CD4-positive, alpha-beta T cell treated with Interleukin-4 for 1 hour (primary cell): ENCODE measurements at regions not wholly inside any gene's neighbourhood (a gene's known extent, or its start where the extent isn't known, plus 50 kb on each side); places are given as distances from the start of the nearest gene placed in this dataset.
A peak's percentile ranks its signal among the peaks of the same experiment; 100 is the strongest.

Experiments used
- DNase-seq, 2 donors: peaks; one replicate each; pipeline ENCODE4 v3.0.0-alpha.2; 2020 to 2022

- DNase-seq = no peak
Observed at GRCh38 chr4:152089584-152089983, 328.8 kb upstream of the GATB start.

GRCh38 chr4:152087335-152087734 lies 326.5 kb upstream of the GATB start:
- no peak for DNase-seq

GRCh38 chr4:152085657-152086056 lies 324.9 kb upstream of the GATB start:
- DNase-seq = no peak

GRCh38 chr4:152083338-152083737 lies 322.5 kb upstream of the GATB start:
- no peak for DNase-seq

GRCh38 chr4:152081024-152081423 lies 320.2 kb upstream of the GATB start:
- no peak for DNase-seq

- DNase-seq = peak; percentile 48 to 68
Observed at GRCh38 chr4:152079543-152080293, 318.9 kb upstream of the GATB start.

GRCh38 chr4:152079079-152079478 lies 318.3 kb upstream of the GATB start:
- no peak for DNase-seq

- DNase-seq = no peak
Observed at GRCh38 chr4:152077582-152077981, 316.8 kb upstream of the GATB start.

- no peak for DNase-seq
Observed at GRCh38 chr4:152075253-152075928, 314.6 kb upstream of the GATB start.

- no peak for DNase-seq
Observed at GRCh38 chr4:152074573-152074972, 313.8 kb upstream of the GATB start.

- DNase-seq = no peak
Observed at GRCh38 chr4:152074088-152074437, 313.3 kb upstream of the GATB start.

- DNase-seq = no peak
Observed at GRCh38 chr4:152073351-152074087, 312.7 kb upstream of the GATB start.

- DNase-seq = no peak
Observed at GRCh38 chr4:152072906-152073305, 312.1 kb upstream of the GATB start.

- DNase-seq = no peak
Observed at GRCh38 chr4:152072001-152072485, 311.2 kb upstream of the GATB start.

- DNase-seq = no peak
Observed at GRCh38 chr4:152070854-152071253, 310.0 kb upstream of the GATB start.

GRCh38 chr4:152068866-152069265 lies 308.1 kb upstream of the GATB start:
- no peak for DNase-seq

GRCh38 chr4:152065545-152065944 lies 304.7 kb upstream of the GATB start:
- DNase-seq = peak in 1 of 2 donors; percentile 24

GRCh38 chr4:152064753-152065152 lies 303.9 kb upstream of the GATB start:
- DNase-seq = no peak

- DNase-seq = no peak
Observed at GRCh38 chr4:152064282-152064681, 303.5 kb upstream of the GATB start.

- DNase-seq = peak; percentile 47 to 59
Observed at GRCh38 chr4:152063621-152064240, 302.9 kb upstream of the GATB start.

- DNase-seq = no peak
Observed at GRCh38 chr4:152062936-152063620, 302.3 kb upstream of the GATB start.

- DNase-seq = no peak
Observed at GRCh38 chr4:152054731-152055130, 293.9 kb upstream of the GATB start.
